Right hindlimb (tissue), 1 donor: ENCODE measurements at regions not wholly inside any gene's neighbourhood (a gene's known extent, or its start where the extent isn't known, plus 50 kb on each side); places are given as distances from the start of the nearest gene placed in this dataset.
"Not testable (repeated sequence)": the region's sequence is repeated elsewhere in the genome, so short reads cannot be mapped to it uniquely, and the experiment has no call there.

Experiments
- DNase-seq: peaks from one replicate; pipeline ENCODE4 v3.0.0-alpha.2; 2018

- no peak for DNase-seq
These were observed 1093.9 kb downstream of the CBLN2 start for GRCh38 chr18:71450257-71450656.

GRCh38 chr18:71443706-71444480 is 1100.2 kb downstream of the CBLN2 start:
- DNase-seq: no peak

DNA sequence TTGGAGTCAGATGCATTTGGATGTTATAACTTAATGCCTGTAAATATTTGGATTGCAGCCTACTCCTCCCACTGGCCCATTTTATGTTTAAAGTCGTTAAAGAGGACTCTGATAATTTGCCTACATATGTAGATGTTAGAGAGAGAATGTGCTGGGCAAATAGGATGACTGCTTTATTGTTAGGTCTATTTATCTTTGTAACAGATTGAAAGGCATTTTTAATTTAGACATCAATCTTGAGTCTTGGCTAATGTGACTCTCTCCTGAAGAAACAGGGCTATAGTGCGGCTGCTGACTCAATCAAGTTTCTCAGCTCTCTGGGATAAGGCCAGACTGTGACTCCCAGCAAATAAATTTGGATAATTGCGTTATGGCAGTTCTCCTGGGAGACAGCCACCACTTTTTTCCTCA is 1101.4 kb downstream of the CBLN2 start:
- DNase-seq: no peak

DNA sequence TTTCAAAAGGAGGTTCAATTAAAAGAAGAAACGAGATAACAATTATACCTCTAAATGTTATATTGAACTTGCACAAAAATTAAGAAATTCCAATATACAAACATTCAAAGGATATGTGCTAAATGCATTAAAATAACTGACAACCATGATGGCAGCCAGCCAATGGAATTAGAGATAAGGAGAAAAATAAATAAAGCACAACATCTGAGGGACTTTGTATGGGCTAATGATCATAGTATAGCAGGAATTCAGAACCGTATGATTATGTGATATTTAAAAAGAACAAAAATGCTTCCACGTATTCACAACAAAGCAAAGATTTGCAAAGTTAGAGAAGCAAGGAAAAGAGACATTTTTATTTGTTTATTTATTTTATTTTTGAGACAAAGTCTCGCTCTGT is 1103.0 kb downstream of the CBLN2 start:
- DNase-seq: no peak

DNA sequence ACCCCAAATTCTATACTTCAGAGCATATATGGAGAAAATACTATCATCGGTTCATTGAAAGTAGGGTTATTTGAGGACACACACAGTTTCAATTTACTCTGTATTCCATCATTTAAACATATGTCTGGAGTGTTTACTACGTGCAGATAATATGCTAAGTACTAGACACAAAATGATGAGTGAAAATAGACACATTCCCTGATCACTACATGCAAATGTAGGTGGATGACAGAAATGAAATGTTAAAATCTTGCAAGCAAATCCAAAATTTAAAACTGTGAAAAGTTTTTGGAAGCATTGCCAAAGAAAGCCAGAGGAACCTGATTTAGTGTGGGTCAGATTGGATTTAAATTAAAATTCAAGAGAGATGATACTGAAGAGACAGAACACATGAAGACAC is 1106.6 kb downstream of the CBLN2 start:
- no peak for DNase-seq

GRCh38 chr18:71433373-71433772 is 1110.8 kb downstream of the CBLN2 start:
- DNase-seq: no peak

DNA sequence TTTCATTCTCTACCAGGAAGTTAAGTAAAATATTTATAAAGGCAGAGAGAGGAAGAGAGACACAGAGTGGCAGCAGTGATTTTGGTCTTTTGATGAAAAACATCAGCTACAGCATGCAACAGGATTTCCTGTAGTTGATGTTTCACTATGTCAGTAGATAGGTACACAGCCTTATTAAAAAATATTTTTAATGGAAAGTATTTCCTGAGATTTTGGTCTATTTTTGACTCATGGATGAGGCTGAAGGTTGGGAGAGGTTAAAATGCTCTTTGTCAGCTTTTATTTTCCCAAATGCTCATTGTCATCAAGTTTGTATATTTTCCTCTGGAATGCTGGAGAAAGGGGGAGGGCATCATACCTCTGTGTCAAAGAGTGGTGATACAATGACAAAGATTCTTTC is 1112.5 kb downstream of the CBLN2 start:
- DNase-seq: no peak

- DNase-seq: no peak
These were observed 1113.0 kb downstream of the CBLN2 start for GRCh38 chr18:71431171-71431570.

GRCh38 chr18:71426441-71426840 is 1117.7 kb downstream of the CBLN2 start:
- no peak for DNase-seq

- DNase-seq: no peak
These were observed 1116.4 kb downstream of the SOCS6 start for GRCh38 chr18:71405169-71405809.

- DNase-seq: no peak
These were observed 1114.7 kb downstream of the SOCS6 start for GRCh38 chr18:71403501-71403900.

DNA sequence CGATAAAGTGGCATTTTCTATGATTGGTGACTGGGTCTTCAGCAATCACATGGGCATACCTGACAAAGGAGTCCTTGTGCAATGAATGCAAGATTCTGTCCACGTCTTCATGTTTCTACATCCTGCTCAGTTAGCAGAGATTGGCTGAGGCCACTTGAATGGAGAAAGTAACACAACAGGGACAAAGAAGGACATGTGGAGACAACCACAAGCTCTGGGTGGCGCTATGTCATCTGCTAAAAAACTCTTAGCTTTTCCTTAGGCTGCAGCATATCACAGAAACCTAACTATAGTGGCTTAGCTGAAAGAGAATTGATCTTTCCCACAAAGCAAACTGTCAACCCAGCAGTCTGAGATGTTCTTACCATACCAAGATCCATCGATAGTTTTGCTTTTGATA is 1109.7 kb downstream of the SOCS6 start:
- DNase-seq: no peak

- no peak for DNase-seq
These were observed 1099.3 kb downstream of the SOCS6 start for GRCh38 chr18:71388148-71388547.

DNA sequence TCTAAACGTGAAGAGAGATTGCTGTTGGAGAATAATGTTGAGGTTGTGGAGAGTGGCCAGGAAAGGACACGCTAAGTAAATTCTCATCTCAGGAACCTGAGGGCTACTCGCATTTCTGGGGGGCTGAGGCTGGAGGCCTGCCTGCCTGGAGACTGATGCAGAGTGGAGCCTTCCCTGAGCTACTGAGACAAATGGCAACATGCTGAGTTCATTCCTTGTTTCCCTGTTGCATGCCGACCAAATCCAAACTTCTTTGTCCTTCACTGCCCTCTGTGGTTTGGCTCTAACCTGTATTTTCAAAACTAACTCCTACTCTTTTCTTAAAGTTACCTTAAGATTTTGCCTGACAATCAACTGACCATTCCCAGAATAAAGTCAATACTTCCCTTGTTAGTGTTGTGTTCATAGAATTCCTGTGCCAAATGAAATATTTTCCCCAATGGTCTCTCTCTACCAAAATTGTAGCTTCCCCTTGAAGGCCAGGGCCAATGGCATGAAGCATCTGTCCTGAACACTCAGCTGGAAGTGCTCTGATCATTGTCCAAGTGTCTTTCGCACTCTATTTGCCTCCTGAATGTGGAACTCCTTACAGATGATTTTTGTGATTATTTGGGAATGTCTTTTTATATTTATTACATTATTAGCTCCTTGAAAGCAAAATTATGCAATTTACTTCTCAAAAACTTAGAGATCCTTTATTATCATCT is 1085.6 kb downstream of the SOCS6 start:
- no peak for DNase-seq

DNA sequence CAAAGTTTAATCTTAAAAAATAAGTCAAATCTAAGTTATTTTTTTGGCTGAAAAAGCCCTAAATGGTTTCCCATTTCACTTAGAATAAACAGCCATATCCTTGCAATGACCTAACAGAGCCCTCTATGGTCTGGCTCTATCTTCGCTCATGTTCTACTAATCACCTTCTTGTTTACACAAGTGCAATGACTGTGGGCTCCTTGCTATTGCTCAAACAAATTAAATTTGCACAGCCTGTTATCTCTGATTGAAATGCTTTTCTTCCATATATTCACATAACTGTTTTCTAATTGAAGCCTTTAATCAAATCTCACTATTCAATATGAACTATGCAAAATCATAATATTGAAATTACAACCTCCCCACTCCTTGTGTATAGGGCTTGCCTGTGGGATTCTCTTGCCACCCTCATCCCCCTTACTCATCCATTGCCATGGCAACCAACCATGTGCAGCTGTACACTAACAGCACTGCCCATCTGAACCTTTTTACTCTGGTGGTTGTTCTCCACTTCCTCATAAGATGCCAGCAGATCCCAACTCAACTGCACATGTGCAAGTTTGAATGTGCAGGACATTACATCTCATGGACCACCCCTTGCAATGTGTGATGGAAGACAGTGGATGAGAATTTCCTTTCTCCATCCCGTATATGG is 1083.2 kb downstream of the SOCS6 start:
- DNase-seq: no peak

DNA sequence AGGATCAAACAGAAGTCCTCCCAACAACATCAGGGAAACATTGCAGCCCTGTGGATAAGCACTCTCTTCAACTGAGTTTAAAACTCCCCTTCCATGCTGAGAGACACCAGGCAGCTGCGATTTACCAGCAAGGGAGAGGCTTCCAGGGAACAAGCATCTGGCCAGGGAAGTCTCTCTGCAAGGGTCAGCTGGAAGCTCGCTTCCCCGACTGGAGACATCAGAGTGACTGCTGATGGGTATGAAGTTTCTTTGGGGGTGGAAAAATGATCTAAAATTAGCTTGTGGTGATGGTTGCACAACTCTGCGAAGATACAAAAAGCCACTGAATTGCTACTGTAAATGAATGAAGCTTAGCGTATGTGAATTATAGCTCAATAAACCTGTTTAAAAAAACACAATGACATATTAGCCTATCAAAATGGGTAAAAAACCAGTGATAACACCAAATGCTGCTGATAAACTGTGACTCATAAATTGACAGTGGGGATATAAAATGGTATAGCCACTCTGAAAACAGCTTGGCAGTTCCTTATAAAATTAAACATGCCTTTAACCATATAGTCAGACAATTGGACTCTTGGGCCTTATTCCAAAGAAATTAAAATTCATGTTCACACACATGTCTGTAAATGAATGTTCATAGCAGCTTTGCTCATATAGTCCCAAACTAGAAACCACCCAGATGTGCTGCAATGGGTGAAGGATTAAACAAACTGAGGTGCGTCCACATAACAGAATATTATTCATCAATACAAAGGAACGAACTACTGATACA is 1082.0 kb downstream of the SOCS6 start:
- peak; percentile 14 for DNase-seq

- DNase-seq: no peak
These were observed 1081.2 kb downstream of the SOCS6 start for GRCh38 chr18:71370095-71370494.

DNA sequence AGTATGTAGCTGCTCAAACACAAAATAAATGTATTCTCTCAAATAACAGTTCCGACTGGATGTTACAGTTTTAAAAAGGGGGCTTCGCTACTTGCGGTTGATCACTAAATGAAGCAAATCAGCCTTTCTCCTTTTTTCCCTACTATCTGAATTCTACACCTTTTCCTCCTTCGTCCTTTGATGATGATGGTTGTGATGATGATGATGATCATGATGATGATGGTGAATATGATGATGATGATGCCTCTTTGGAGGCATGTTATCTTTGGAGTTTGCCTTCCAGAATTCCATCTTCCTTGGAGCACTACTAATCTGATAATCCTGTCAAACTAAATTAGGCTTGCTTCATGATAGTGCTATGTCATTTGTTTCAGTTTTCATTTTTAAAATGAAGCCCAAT is 1073.3 kb downstream of the SOCS6 start:
- no peak for DNase-seq

DNA sequence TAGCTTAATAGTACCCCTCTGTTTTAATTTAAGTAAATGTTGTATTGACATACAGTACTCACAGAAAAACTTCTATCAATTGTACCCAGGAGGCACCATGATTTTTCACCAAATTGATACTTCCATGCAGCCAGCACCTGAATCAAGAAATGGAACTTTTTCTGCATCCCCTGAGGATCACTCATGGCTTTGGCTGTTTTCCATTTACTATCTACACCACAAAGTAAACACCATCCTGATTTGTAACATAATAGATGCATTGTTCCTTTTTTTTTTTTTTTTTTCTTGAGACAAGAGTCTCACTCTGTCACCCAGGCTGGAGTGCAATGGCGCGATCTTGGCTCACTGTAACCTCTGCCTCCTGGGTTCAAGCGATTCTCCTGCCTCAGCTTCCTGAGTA is 1066.8 kb downstream of the SOCS6 start:
- DNase-seq: not testable (repeated sequence)

DNA sequence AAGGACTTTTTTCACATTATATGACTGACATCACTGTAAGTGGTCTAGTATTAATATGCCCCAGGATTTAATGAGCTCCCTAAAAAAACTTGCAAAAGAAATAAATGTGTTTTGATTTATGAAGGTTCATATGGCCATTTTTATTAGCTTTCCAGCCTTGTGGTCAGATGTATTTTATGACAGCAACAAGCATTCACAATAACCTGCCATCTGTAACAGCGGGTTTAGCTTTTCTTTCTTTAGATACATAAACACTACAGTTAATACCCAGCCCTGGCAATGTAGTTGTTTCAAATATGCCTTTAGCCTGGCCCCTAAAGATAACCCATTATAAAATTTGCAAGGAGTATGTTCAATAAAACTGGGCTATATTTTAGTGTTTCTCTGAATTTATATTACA is 1063.8 kb downstream of the SOCS6 start:
- DNase-seq: no peak

GRCh38 chr18:71336576-71337210 is 1047.8 kb downstream of the SOCS6 start:
- DNase-seq: no peak

DNA sequence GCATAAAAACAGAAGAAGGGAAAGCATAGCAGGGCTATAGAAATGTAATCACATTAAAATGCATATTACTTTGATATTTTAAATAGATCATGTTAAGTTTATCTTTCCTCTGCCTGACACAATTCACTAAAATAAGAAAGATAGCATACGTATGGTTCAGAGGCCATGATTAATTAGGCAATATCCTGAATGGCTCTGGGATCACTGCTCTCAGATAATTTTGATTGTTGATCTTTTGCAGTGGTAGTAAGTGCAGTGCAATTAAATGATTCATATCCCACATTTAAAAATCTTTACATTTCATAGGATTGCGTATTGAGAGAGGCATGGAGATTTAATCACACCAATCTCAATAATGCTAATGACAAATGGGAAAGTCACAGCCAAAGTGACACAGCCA is 1040.7 kb downstream of the SOCS6 start:
- DNase-seq: no peak
